IMR-90 (cell line): ENCODE measurements at regions not wholly inside any gene's neighbourhood (a gene's known extent, or its start where the extent isn't known, plus 50 kb on each side); places are given as distances from the start of the nearest gene placed in this dataset.

Experiments
- ATAC-seq: fragments of 200-7000 bp; cut with Tn5 transposase; 2 replicates; pipeline ENCODE4 v1.9.1; 2020; ENCODE audit warnings: low read depth, mild to moderate bottlenecking, moderate library complexity
- BruUV-seq: library from RNA; stranded (reverse); fragments of 400-500 nt; replicated peaks from 2 replicates; lab custom pipeline; 2021; lab: Mats Ljungman, UMichigan
- CTCF ChIA-PET: fragments of 300-600 bp; formaldehyde crosslinking; extraction: SDS; loops from one replicate; lab custom pipeline; 2021; ENCODE audit warnings: antibody characterized with exemption; lab: Yijun Ruan, JAX
- POLR2A ChIA-PET: fragments of 300-600 bp; sonication (Branson Sonifier 250); formaldehyde crosslinking; loops from one replicate; lab custom pipeline; 2022; ENCODE audit warnings: antibody characterized with exemption; ENCODE audit not compliant: unreplicated experiment; lab: Charles Lee
- DNase-seq: peaks from one replicate; pipeline ENCODE4 v3.0.0; 2013
- H2AFZ ChIP-seq: replicated peaks from 2 replicates; pipeline ENCODE3; 2013; ENCODE audit warnings: low read length, mild to moderate bottlenecking; ENCODE audit not compliant: poor library complexity
- H2AK5ac ChIP-seq: 2 replicates; pipeline ENCODE4 v1.6.1; 2013; ENCODE audit warnings: low read depth, low read length, inconsistent platforms
- H2AK9ac ChIP-seq: replicated peaks from 2 replicates; pipeline ENCODE3; 2013; ENCODE audit warnings: mild to moderate bottlenecking, low read depth, low read length, moderate library complexity; ENCODE audit not compliant: poor library complexity
- H2BK120ac ChIP-seq: 2 replicates; pipeline ENCODE4 v1.6.1; 2013; ENCODE audit warnings: low read depth, low read length, inconsistent platforms
- H2BK15ac ChIP-seq: 3 replicates; pipeline ENCODE4 v1.6.1; 2013; ENCODE audit warnings: low read depth, low read length, inconsistent platforms
- H2BK20ac ChIP-seq: 2 replicates; pipeline ENCODE4 v1.6.1; 2013; ENCODE audit warnings: low read depth, mild to moderate bottlenecking, inconsistent platforms, low read length, moderate library complexity
- H2BK5ac ChIP-seq: 2 replicates; pipeline ENCODE4 v1.6.1; 2013; ENCODE audit warnings: mild to moderate bottlenecking, low read depth, low read length, inconsistent platforms; ENCODE audit not compliant: poor library complexity, severe bottlenecking
- H3K14ac ChIP-seq: replicated peaks from 2 replicates; pipeline ENCODE4 v1.6.1; 2013; ENCODE audit warnings: low read depth, low read length, inconsistent platforms
- H3K18ac ChIP-seq: 2 replicates; pipeline ENCODE4 v1.6.1; 2013; ENCODE audit warnings: low read depth, low read length, control low read depth
- H3K23ac ChIP-seq: 2 replicates; pipeline ENCODE4 v1.6.1; 2013; ENCODE audit warnings: low read depth, low read length, inconsistent platforms
- H3K27ac ChIP-seq: 2 replicates; pipeline ENCODE4 v1.5.1; 2013; ENCODE audit warnings: mild to moderate bottlenecking, control low read depth, low read length; ENCODE audit not compliant: insufficient read depth
- H3K27me3 ChIP-seq: 2 replicates; pipeline ENCODE4 v1.6.1; 2013; ENCODE audit warnings: low read length; ENCODE audit not compliant: control insufficient read depth, insufficient read depth
- H3K36me3 ChIP-seq: 2 replicates; pipeline ENCODE4 v1.6.1; 2013; ENCODE audit warnings: low read length, mixed read lengths; ENCODE audit not compliant: control insufficient read depth, insufficient read depth
- H3K4ac ChIP-seq: 2 replicates; pipeline ENCODE4 v1.6.1; 2013; ENCODE audit warnings: low read depth, low read length, inconsistent platforms
- H3K4me1 ChIP-seq: 2 replicates; pipeline ENCODE4 v1.6.1; 2013; ENCODE audit warnings: low read length, mixed read lengths; ENCODE audit not compliant: control insufficient read depth, insufficient read depth
- H3K4me2 ChIP-seq: 2 replicates; pipeline ENCODE4 v1.6.1; 2013; ENCODE audit warnings: low read depth, mild to moderate bottlenecking, control low read depth, low read length, moderate library complexity
- H3K4me3 ChIP-seq: 2 replicates; pipeline ENCODE4 v1.5.1; 2013; ENCODE audit warnings: low read depth, mild to moderate bottlenecking, control low read depth, low read length, moderate library complexity; ENCODE audit not compliant: insufficient read depth
- H3K56ac ChIP-seq: 2 replicates; pipeline ENCODE4 v1.6.1; 2013; ENCODE audit warnings: low read length, inconsistent platforms; ENCODE audit not compliant: insufficient read depth; ENCODE audit errors: extremely low read depth
- H3K79me1 ChIP-seq, 2 experiments: 2 replicates each; pipeline ENCODE4 v1.6.1; 2013; ENCODE audit warnings: low read length in 2 of 2, inconsistent platforms in 1 of 2, low read depth in 1 of 2
- H3K9ac ChIP-seq: 2 replicates; pipeline ENCODE4 v1.6.1; 2013; ENCODE audit warnings: low read depth, low read length, control low read depth
- H3K9me1 ChIP-seq: 2 replicates; pipeline ENCODE4 v1.6.1; 2013; ENCODE audit warnings: low read length, inconsistent platforms; ENCODE audit not compliant: insufficient read depth
- H3K9me3 ChIP-seq: 2 replicates; pipeline ENCODE4 v1.6.1; 2013; ENCODE audit warnings: low read length; ENCODE audit not compliant: control insufficient read depth, insufficient read depth
- H4K20me1 ChIP-seq: 2 replicates; pipeline ENCODE4 v1.6.1; 2013; ENCODE audit warnings: low read length, inconsistent platforms; ENCODE audit not compliant: insufficient read depth
- H4K5ac ChIP-seq: 2 replicates; pipeline ENCODE4 v1.6.1; 2013; ENCODE audit warnings: mild to moderate bottlenecking, low read depth, low read length, control low read depth
- H4K8ac ChIP-seq, 2 experiments: 2 replicates each; pipeline ENCODE4 v1.6.1; 2013; ENCODE audit warnings: low read depth in 2 of 2, low read length in 2 of 2, control low read depth in 1 of 2, inconsistent platforms in 1 of 2
- H4K91ac ChIP-seq: 2 replicates; pipeline ENCODE4 v1.6.1; 2013; ENCODE audit warnings: low read depth, low read length, inconsistent platforms; ENCODE audit not compliant: insufficient read depth
- BHLHE40 ChIP-seq: fragments of 150-350 bp; IDR thresholded peaks from 2 replicates; pipeline ENCODE4 v1.6.1; 2016; ENCODE audit warnings: mild to moderate bottlenecking, low read depth, low read length
- CEBPB ChIP-seq: IDR thresholded peaks from 2 replicates; pipeline ENCODE4 v1.6.1; 2012; ENCODE audit warnings: low read depth, low read length, improper control_type of control experiment
- CHD1 ChIP-seq: IDR thresholded peaks from 2 replicates; pipeline ENCODE4 v1.6.1; 2012; ENCODE audit warnings: low read depth, low read length, improper control_type of control experiment
- CTCF ChIP-seq: conservative IDR thresholded peaks from 2 replicates; pipeline ENCODE4 v1.5.1; 2012; ENCODE audit warnings: mild to moderate bottlenecking, low read depth, low read length, improper control_type of control experiment
- ELK1 ChIP-seq: fragments of 150-350 bp; IDR thresholded peaks from 2 replicates; pipeline ENCODE4 v1.6.1; 2016; ENCODE audit warnings: low read depth, mild to moderate bottlenecking, low read length, moderate library complexity, borderline replicate concordance
- FOS ChIP-seq: fragments of 150-350 bp; IDR thresholded peaks from 2 replicates; pipeline ENCODE4 v1.6.1; 2016; ENCODE audit warnings: low read depth, low read length
- MAFK ChIP-seq: IDR thresholded peaks from 2 replicates; pipeline ENCODE4 v1.6.1; 2012; ENCODE audit warnings: low read depth, low read length, improper control_type of control experiment
- MAZ ChIP-seq: IDR thresholded peaks from 2 replicates; pipeline ENCODE4 v1.6.1; 2012; ENCODE audit warnings: low read depth, mild to moderate bottlenecking, low read length, improper control_type of control experiment, moderate library complexity, borderline replicate concordance
- MXI1 ChIP-seq: IDR thresholded peaks from 2 replicates; pipeline ENCODE4 v1.6.1; 2012; ENCODE audit warnings: low read depth, mild to moderate bottlenecking, low read length, moderate library complexity, borderline replicate concordance
- NFE2L2 ChIP-seq: fragments of 150-350 bp; IDR thresholded peaks from 2 replicates; pipeline ENCODE4 v1.6.1; 2016; ENCODE audit warnings: low read depth, mild to moderate bottlenecking, low read length
- POLR2A ChIP-seq: IDR thresholded peaks from 2 replicates; pipeline ENCODE4 v1.6.1; 2012; ENCODE audit warnings: mild to moderate bottlenecking, low read depth, low read length
- RAD21 ChIP-seq: IDR thresholded peaks from 2 replicates; pipeline ENCODE4 v1.6.1; 2012; ENCODE audit warnings: low read length, improper control_type of control experiment
- RCOR1 ChIP-seq: IDR thresholded peaks from 2 replicates; pipeline ENCODE4 v1.6.1; 2012; ENCODE audit warnings: mild to moderate bottlenecking, low read length, improper control_type of control experiment; ENCODE audit not compliant: insufficient replicate concordance
- RFX5 ChIP-seq: IDR thresholded peaks from 2 replicates; pipeline ENCODE4 v1.8.0; 2012; ENCODE audit warnings: low read depth, mild to moderate bottlenecking, low read length, moderate library complexity
- SMC3 ChIP-seq: fragments of 150-350 bp; IDR thresholded peaks from 2 replicates; pipeline ENCODE4 v1.6.1; 2016; ENCODE audit warnings: low read depth, mild to moderate bottlenecking, antibody characterized with exemption, low read length, moderate library complexity
- USF2 ChIP-seq: fragments of 150-350 bp; IDR thresholded peaks from 2 replicates; pipeline ENCODE4 v1.6.1; 2017; ENCODE audit warnings: mild to moderate bottlenecking, antibody characterized with exemption, low read length, low read depth
- WGBS, 2 experiments: methylation state at CpG; one replicate each; pipeline versions ENCODE4 v1.1.5 to v1.1.7; 2013; ENCODE audit warnings: missing lambda C conversion rate in 2 of 2; ENCODE audit not compliant: insufficient read length in 1 of 2; ENCODE audit errors: extremely low coverage in 2 of 2; 5-methylcytosine and 5-hydroxymethylcytosine counted together
- dilution Hi-C: fragments of 300-500 bp; cut with HindIII; formaldehyde crosslinking; loops from one replicate; pipeline ENCODE4 v1.14.3; 2018; ENCODE audit warnings: low sequenced_read_pairs; ENCODE audit not compliant: unreplicated experiment
- in situ Hi-C: fragments of 300-500 bp; cut with MboI; formaldehyde crosslinking; loops from 3 replicates; pipeline ENCODE4 v1.14.3; 2019; ENCODE audit warnings: low sequenced_read_pairs, inconsistent platforms, mixed read lengths
- intact Hi-C: fragments of 100-400 bp; cut with micrococcal nuclease; formaldehyde crosslinking; loops from 2 replicates; pipeline ENCODE4 v1.10.0; 2022

GRCh38 chr11:116551576-116551975 lies 221.2 kb downstream of the BUD13 start:
- no peaks in the 10 kb centered on the region for H3K9me3 ChIP-seq
- no peak overlapping the region for H2AK9ac ChIP-seq
- H4K8ac ChIP-seq, result no peak overlapping the region
- DNase-seq, result no peak
- H3K36me3 ChIP-seq, result no peaks in the 10 kb centered on the region
- dilution Hi-C loops, result no loop called here
- intact Hi-C loops, result no loop called here
- CTCF ChIA-PET, result interaction anchor here (0.6 kb wide), 1 partner anchor 1266 kb away, joined by 3 read pairs; no protein-coding TSS in a partner anchor
- H3K27me3 ChIP-seq, result no peaks in the 10 kb centered on the region
- no peak overlapping the region for H3K9ac ChIP-seq
- in situ Hi-C loops, result no loop called here
- no peak overlapping the region for H3K23ac ChIP-seq
- H3K9me1 ChIP-seq, result no peaks in the 10 kb centered on the region
- H3K14ac ChIP-seq, result no peak overlapping the region
- no peak for ATAC-seq
- no peak overlapping the region for H3K27ac ChIP-seq
- H4K91ac ChIP-seq, result no peak overlapping the region
- H3K4me1 ChIP-seq, result no peaks in the 10 kb centered on the region
- no peak overlapping the region for H2BK20ac ChIP-seq
- no peak overlapping the region for H3K56ac ChIP-seq
- no peaks in the 10 kb centered on the region for H4K20me1 ChIP-seq
- BruUV-seq, result no TSS peak
- H2AFZ ChIP-seq, result no peak overlapping the region
- H2BK5ac ChIP-seq, result no peak overlapping the region
- no peak overlapping the region for H2BK120ac ChIP-seq
- H4K5ac ChIP-seq, result no peak overlapping the region
- no peak overlapping the region for H3K18ac ChIP-seq
- no CpG with 5 or more reads among the region's 4 CpGs for WGBS, 2 experiments
- H2BK15ac ChIP-seq, result no peak overlapping the region
- TF ChIP-seq MXI1 (no peak), USF2 (no peak), RAD21 (no peak), POLR2A (no peak), ELK1 (no peak), RCOR1 (no peak), CHD1 (no peak), MAZ (no peak), MAFK (no peak), CTCF (no peak), CEBPB (no peak), FOS (no peak), BHLHE40 (no peak), NFE2L2 (no peak), SMC3 (no peak), RFX5 (no peak)
- H2AK5ac ChIP-seq, result no peak overlapping the region
- no peak overlapping the region for H3K4me3 ChIP-seq
- no peaks in the 10 kb centered on the region for H3K79me1 ChIP-seq
- no peak overlapping the region for H3K4ac ChIP-seq
- H3K4me2 ChIP-seq, result no peak overlapping the region
- POLR2A ChIA-PET, result no interaction called here
